GOT3 (cell line): ENCODE measurements at regions not wholly inside any gene's neighbourhood (a gene's known extent, or its start where the extent isn't known, plus 50 kb on each side); places are given as distances from the start of the nearest gene placed in this dataset.

Experiments used
- DNase-seq: peaks from one replicate; lab custom pipeline; 2025; ENCODE audit warnings: mixed read lengths; lab: John Stamatoyannopoulos, UW

DNA sequence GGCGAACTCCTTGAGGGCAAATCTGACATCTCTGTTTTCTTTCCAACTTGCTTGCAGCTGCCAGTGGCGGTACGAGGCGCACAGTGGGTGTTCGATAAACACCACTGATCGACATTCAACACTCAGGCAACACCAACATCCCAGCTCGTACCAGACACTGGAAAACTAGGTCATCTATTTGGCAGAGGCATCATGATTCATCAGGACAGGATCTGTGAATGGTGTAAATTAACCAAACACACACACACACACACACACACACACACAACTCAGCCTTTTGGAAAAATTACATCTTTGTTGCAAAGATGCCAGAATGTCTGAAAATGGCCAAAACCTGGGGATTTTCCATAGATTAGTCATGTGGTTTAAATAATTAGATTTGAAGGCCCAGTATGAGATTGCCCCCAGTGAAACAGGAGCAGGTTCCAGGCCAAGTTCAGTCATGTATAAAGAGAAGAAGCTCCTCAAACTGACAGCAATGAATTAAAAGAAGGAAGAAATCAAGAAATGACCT is 150.5 kb upstream of the NCKAP5 start:
- DNase-seq = no peak

DNA sequence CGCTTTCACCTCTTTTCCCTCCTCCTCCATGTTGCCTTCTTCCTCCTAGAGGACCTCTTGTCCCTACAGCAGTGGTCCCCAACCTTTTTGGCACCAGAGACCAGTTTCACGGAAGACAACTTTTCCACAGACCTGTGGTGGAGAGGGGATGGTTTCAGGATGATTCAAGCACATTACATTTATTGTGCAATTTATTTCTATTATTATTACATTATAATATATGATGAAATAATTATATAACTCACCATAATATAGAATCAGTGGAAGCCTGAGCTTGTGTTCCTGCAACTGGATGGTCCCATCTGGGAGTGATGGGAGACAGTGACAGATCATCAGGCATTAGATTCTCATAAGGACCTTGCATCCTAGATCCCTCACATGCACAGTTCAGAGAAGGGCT is 152.2 kb upstream of the NCKAP5 start:
- no peak for DNase-seq

DNA sequence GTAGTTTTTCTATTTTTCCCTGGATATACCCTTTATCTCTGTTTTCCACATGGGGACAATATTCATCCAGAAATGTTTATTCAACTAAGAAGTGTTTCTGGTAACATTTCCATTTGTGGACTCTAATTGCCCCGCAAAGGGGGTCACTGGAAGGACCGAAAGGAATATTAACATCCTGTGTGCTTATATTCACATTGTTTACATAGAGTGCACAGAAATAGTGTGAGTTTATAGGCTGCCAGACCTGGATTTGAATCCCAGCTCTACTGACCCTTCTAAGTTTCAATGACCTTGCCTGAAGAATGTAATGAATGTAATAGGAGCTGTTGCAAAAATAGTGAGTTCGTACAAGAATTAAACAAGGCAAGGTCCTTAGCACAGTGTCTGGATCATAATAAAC is 152.9 kb upstream of the NCKAP5 start:
- DNase-seq = no peak

DNA sequence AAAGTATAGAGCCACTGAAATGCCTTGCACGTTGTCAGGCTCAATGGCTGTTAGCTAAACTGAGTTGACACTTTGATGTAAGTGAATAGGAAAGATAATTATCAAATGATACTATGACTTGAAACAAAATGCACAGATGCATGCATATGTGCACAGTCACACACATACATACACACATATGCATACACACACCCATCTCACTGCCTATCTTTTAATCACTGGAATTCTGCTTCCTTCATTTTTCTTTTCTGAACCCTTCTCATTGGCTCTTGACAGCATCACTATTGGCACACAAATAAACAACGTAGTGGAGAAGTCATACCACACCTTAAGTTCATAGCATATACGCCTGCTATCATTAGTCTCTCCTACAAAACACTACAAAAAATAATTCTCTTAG is 154.9 kb upstream of the NCKAP5 start:
- no peak for DNase-seq

DNA sequence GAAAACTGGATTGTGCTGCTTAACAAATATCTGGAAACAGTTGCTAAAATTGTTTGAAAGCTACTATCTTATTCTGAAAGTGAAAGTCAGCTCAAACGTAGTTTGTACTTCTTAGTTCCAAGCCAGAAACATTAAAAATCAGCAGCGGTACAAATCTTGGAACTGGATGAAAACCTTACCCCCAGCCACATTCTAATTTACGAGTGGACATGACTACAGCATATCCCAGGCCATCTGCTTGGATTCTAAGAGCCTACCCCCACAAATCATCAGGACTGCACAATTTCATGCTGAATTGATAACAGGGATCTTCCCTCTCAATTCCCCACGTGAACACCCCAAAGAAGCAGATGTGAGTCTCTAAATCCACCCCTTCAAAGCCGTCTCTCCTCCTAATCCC is 158.7 kb upstream of the NCKAP5 start:
- DNase-seq = no peak

DNA sequence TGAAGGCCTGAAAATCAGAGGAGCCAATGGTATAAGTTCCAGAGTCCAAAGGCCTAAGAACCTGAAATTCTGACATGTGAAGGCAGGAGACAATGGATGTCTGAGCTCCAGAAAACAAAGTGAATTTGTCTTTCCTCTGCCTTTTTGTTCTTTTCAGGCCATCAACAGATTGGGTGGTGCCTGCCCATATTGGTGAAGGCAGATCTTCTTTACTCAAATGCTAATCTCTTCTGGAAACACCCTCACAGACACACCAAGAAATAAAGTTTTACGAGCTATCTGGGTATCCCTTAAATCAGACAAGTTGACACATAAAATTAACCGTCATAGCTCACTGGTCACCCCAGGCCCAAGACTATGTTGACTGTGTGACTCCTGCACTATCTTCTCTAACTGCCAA is 163.8 kb upstream of the NCKAP5 start:
- no peak for DNase-seq

DNA sequence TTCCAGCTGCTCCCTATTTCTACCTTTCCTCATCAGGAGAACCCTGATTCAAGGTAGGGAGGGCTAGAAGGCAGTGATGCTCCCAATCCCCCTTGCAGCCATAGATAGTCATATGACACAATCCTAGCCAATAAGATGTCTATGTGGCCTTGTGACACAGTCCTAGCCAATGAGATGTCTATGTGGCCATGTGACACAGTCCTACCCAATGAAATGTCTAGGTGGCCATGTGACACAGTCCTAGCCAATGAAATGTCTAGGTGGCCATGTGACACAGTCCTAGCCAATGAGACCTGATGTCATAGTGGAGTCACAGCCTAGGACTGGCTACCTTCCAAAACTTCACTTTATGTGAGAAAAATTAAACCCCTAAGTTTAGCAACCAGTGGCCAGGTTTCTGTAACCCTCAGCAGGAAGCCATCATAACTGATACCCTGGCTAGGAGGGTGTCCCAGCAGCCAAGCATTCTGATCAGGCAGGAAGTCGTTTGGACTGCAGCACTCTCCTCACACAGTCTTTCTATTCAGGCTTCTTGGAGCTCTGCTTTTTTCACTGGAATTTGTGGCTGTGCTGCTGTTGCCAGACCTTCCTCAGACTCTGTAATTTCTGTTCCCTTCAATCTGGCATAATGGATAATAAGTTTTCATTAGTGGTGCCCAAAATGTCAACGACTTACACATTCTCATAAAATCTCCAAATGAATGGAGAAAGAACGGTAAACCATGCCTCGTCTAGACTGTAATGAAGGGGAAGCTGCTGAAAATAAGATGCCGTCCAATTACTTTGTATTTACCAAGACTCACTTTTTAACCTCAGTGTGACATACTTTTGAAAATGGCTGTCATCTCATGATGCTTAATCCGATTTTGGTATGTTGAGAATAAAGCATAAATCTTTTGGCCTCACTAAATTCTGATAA is 165.0 kb upstream of the NCKAP5 start:
- no peak for DNase-seq

DNA sequence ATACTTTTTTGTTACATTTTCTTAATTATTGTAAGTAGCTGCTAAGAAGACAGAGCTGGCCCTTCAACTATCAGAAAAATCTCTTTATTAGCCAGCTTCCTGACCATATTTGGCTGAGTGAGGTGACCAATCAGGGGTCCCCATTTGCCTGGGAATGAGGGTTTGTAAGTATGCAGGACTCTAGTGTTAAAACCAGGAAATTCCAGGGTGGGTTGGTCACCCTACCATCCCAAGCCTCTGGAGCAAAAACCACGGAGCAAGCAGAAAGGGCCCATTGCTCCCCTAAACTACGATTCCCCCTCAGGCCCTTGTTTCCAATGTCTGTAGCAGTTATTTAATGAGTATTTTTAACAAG is 165.6 kb upstream of the NCKAP5 start:
- no peak for DNase-seq

DNA sequence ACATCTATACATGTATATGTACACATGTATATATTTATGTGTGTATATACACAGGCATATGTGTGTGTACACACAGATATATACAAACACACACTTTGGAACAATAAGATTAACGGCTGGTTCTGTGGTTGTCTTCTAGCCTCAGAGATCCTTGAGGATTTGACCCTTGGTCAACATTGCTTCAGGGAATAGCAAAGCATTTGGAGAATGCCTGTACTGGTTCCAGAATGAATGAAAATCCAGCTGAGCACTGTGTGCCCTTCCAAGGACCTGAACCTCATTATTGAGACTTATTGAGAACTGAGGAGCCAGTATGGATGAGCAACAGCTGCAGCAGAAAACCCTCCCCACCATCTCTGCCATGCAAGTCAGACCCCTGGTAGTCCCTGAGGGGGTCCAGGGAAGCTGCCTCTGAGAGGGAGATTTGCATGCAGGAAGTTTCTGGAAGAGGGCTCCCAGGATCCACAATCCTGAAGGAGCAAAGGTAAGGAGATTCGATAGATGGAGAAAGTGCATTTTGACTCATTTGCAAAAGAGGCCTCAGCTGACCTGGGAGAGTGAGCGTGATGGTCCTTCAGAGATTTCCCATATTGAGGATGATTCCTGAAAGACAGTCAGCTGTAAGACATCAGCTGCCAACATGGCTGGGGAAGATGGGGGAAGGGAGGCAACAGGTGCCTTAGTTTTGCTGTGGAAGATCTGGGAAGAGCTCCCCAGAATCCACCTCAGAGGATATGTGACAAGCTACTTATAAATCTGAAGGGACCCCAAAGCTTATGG is 166.6 kb upstream of the NCKAP5 start:
- DNase-seq = no peak

DNA sequence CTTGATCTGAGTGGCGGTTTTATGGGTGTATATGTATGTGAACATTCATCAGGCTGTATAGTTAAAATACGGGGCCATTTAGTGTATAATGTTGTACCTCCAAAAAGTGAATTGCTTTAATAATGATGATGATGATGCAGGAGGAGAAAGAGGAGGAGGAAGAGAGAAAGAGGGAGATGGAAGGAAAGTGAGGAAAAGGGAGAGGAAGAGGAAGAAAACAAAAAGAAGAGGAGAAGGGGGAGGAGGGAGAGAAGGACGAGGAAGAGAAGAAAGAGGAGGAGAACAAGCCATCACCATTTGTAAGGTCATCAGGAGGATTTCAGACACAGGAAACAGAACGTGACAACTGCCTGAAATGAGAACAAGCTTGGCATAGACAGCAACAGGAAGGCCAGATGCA is 168.4 kb upstream of the NCKAP5 start:
- DNase-seq = no peak

DNA sequence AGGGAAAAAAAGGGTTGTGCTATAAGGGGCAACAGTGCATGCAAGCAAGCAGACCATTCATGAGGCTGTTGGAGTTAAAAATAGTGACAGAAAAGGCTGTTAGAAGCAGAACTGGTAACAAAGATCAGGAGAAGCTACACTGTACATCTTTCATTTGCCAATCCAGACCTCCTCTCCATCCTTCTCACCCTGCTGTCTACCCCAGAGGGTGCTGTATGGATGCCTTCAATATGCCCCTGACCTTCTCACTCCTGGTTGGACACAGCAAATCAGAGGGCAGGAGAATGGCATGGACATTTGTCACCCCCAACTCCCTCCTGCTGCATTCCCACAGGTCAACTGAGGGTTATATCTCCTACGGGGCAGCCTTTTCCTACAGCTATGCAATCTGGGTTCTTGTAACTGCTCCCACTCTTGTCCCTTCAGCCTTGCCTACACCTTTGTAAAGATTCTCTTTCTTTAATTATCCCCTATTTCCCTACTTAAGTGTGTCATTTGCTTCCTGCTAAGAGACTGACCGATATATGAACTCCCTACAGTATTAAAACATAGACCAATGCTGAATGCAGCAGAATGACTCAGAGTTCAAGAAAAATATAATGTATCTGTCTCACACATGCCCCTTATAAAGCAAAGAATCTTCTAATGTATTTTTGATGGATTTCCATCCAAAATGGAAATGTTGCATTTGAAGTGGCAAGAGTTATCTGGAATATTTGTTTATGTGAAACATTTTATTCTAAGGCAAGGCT is 169.2 kb upstream of the NCKAP5 start:
- DNase-seq = no peak

DNA sequence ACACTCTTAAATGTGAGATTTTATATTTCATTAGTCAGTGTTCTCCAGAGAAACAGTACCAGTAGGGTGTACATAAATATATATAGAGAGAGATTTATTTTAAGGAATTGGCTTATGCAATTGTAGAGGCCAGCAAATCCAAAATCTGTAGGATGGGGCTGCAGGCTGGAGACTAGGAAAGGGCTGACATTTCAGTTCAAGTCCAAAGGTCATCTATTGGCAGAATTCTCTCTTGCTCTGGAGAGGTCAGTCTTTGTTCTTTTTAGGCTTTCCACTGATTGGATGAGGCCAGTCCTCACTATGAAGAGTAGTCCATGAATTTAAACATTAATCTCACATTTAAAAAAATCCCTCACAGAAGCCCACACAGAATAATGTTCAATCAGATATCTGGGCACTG is 170.8 kb upstream of the NCKAP5 start:
- no peak for DNase-seq

DNA sequence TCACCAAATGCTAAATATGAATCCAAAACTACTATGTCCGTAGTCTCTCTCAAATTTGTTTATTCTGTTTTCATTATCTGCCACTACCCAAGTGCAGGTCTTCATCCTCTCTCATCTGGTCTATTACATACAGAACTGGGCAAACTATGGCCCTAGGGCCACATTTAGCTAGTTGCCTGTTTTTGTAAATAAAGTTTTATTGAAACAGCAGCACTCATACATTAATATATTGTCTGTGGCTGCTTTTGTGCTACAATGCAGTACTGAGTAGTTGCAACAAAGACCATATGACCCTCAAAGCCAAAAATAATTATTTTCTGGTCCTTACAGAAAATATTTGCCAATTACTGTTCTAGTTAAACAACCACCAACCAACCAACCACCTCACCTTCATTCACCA is 172.2 kb upstream of the NCKAP5 start:
- no peak for DNase-seq

DNA sequence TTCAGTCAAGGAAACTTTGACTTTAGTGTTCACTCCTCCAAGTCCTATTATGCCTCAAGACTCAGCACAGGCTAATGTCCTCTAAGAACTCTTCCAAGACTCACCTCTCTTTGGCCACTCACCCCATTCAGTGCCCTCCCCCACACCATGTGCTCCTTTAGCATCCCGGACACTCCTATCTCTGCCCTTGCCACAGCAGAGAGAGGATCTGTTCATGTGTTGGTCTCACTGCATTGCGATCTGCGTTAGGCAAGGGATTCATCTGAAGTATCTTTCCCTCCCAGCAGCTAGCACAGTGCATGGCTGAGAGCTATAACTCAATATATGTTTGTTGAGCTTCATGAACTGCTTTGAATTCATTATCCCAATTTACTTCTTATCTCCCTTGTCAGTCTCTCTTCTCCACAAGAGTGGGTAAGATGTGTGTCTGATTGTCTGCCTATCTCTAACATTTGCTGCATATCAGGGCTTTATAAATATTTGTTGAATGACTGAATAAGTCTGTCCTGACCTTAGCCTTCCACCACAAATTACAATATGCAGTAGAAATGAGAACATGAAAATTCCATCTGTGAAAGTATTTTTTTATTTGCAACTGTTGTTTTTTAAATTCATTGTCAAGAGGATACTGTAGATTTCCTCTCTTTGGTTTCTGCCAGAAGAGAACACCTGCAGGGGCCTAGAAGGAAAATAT is 179.9 kb upstream of the NCKAP5 start:
- DNase-seq = no peak

DNA sequence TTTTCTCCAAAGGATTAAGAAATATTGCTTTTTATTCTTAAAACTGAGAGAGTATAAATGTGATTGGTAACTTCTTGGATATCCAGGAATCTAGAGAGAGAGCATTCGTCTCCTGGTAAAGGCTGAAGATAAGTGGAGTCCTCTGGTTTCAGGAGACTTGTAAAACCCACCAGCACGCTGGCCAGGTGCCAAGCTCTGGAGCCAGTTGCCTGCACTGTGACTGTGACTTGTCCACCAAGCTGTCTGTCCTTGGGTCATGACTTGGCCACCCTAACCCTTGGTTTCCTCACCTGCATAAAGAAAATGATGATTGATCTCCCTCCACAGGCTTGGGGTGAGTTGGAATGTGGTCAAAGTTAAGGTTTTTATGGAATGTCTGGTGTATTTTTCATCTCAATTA is 185.4 kb upstream of the NCKAP5 start:
- no peak for DNase-seq

DNA sequence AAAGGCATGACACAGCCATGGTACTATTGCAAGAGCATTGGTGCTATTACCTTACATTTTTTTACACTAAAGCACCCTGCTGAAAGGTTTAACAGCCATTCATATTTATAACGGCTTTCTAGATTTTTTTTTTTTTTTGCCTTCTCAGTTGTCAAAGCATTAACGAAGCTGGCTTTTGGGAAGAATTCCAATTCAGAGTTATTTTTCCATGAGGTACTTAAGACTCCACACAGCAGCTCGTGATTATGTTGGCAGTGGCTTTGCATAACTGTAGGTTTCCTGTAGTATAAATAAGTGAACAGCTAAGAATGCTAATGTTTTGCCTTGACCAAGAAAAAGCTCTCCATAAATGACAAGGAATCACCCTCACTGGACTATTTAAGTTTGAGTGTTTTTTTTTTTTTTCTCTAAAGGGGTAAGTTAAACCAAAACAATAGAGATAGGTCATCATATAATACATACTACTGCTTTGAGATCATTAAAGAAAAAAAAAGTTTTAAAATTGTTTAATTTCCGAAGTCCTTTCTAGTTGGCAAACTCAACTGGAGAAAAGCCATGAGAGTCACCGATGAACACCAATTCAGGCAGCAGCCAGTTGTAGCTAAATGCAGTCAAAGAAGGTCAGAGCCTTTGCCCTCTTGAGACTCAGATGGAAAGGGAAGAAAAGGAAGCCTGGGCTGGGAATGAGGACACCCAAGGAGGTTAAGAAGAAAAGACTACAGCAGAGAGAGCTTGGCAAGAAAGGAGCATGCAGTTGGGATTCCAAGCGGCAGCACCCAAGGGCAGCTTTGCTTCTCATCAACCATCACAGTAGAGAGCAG is 187.4 kb upstream of the NCKAP5 start:
- no peak for DNase-seq

DNA sequence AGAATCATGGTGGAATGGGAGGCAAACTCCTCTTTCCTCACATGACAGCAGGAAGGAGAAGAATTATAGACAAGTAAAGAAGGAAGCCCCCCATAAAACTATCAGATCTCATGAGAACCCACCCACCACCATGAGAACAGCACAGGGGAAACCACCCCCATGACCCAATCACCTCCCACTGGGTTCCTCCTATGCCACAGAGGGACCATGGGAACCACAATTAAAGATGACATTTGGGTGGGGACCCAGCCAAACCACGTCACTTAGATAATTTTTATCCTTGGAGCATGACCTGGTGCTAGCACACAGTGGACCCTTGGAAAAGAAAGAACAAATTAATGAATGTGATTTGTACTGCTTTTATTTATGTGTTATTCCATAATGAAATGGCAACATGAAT is 188.6 kb upstream of the NCKAP5 start:
- DNase-seq = no peak

DNA sequence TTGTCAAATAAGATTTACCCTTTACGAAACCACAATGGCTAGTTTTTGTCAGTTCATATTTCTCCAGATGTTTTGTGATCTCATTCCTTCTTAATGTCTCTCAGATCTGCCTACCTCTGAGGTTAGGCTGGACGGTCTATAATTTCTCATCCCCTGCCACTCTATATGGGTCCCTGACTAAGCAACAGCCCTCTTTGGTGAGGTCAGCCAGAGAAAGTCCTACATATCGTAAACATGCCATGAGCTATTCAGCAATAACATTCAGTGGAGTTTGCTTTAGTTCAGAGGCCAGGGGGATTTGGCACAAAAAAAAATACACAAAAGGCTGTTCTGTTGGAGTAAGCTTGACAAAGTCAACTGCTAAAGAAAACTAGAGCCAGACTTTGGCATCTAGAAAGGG is 192.1 kb upstream of the NCKAP5 start:
- DNase-seq = no peak

DNA sequence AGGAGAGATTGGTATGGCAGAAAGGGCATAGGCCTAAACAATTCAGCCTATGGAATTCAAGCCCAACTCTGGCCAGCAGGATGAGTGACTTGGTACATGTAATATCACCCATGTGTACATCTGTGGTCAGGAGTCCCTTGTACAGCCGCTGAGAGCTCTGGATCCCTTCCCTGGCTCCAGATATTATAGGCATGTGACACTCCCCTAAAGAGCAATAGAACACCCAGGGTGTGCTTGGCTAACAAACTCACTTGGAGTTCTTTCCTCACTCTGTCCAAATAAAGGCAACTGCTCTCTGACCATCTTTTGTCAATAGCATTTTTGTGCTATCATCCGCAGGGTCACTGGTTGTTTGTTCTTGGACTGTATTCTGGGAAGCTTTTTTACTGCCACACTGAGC is 197.4 kb upstream of the NCKAP5 start:
- no peak for DNase-seq

DNA sequence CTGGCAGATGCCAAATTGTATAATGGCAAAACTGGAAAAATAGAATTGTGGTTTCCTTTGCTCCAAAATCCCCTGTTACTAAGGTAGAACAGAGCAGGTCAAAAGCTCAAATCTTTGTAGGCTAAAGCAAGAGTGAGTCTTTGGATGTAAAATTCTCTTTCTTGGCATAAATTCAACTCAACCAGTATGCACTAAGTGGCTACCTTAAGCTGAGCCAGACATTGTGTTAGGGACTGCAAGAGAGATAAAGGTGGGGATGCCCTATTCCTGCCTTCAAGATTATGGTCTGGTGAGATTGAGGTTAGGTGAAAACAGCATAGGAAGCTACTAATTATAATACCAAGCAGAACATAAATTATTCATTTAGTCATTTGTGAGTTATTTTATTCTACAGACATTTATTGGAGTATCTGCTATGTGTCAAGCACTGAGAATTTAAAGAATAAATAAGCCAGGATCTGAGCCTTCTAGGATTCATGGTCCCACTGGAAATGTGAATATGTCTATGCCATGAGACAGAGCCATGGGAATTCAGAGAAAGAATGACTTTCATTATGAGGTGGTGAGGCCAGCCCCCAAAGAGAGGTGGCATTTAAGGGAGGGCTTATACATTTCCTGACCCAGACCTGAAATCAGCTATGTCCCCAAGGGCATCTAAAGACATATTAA is 198.0 kb upstream of the NCKAP5 start:
- no peak for DNase-seq
